K562 (cell line): ENCODE measurements at regions not wholly inside any gene's neighbourhood (a gene's known extent, or its start where the extent isn't known, plus 50 kb on each side); places are given as distances from the start of the nearest gene placed in this dataset.
"Not testable (repeated sequence)": the region's sequence is repeated elsewhere in the genome, so short reads cannot be mapped to it uniquely, and the experiment has no call there.

Experiments
- ATAC-seq: fragments of 200-7000 bp; cut with Tn5 transposase; 3 replicates; pipeline ENCODE4 v1.9.1; 2020; ENCODE audit warnings: moderate library complexity
- BruUV-seq: library from RNA; stranded (reverse); fragments of 400-500 nt; replicated peaks from 2 replicates; lab custom pipeline; 2021; lab: Mats Ljungman, UMichigan
- CTCF ChIA-PET: fragments of 300-600 bp; formaldehyde crosslinking; extraction: SDS; loops from one replicate; lab custom pipeline; 2021; ENCODE audit warnings: low intra/inter-chr PET ratio; lab: Yijun Ruan, JAX
- POLR2A ChIA-PET: fragments of 300-600, 350-650 bp; sonication (Branson Sonifier 250); formaldehyde crosslinking; extraction: SDS; loops from one replicate; lab custom pipeline; 2021; ENCODE audit warnings: antibody characterized with exemption, inconsistent platforms; lab: Yijun Ruan, JAX
- DNase-seq, 4 experiments: peaks; one replicate each; pipeline versions ENCODE4 v3.0.0 to v3.0.0-alpha.2; 2011 to 2018; ENCODE audit warnings: low spot score in 3 of 4, mixed read lengths in 3 of 4; ENCODE audit errors: extremely low read depth in 1 of 4
- FAIRE-seq: peaks from 2 replicates; lab custom pipeline; 2011; peaks lifted over from hg19 to GRCh38; lab: Jason Lieb, UNC
- H2AFZ ChIP-seq: 2 replicates; pipeline ENCODE4 v1.6.0; 2011; ENCODE audit warnings: low read depth, low read length, control low read depth, inconsistent platforms
- H3K27ac ChIP-seq: fragments of 200-600 bp; 3 replicates; pipeline ENCODE4 v1.8.0; 2011; ENCODE audit warnings: low read depth, mild to moderate bottlenecking, control low read depth, inconsistent platforms, low read length, moderate library complexity, mixed read lengths; ENCODE audit errors: extremely low read depth
- H3K27me3 ChIP-seq, 2 experiments: fragments of 300-600 bp in 1 of 2; 2 replicates in 1 of 2; 3 replicates in 1 of 2; pipeline versions ENCODE4 v1.6.0 to v1.8.0; 2011; ENCODE audit warnings: inconsistent platforms in 2 of 2, low read length in 2 of 2, mild to moderate bottlenecking in 1 of 2, mixed read lengths in 1 of 2, moderate library complexity in 1 of 2; ENCODE audit not compliant: control insufficient read depth in 2 of 2, insufficient read depth in 2 of 2
- H3K36me3 ChIP-seq: fragments of 300-600 bp; 3 replicates; pipeline ENCODE4 v1.8.0; 2011; ENCODE audit warnings: mild to moderate bottlenecking, low read length, inconsistent platforms; ENCODE audit not compliant: control insufficient read depth, insufficient read depth
- H3K4me1 ChIP-seq, 2 experiments: fragments of 200-600 bp in 1 of 2; replicated peaks in 1 of 2; 2 replicates in 1 of 2; 3 replicates in 1 of 2; pipeline versions ENCODE4 v1.5.1 to v1.8.0; 2011; ENCODE audit warnings: inconsistent platforms in 2 of 2, low read length in 2 of 2, mild to moderate bottlenecking in 1 of 2, mixed read lengths in 1 of 2, moderate library complexity in 1 of 2; ENCODE audit not compliant: control insufficient read depth in 2 of 2, insufficient read depth in 2 of 2
- H3K4me2 ChIP-seq: 2 replicates; pipeline ENCODE4 v1.6.1; 2011; ENCODE audit warnings: low read length, control low read depth, inconsistent platforms, mixed read lengths; ENCODE audit not compliant: insufficient read depth
- H3K4me3 ChIP-seq: fragments of 200-600 bp; sonication (generic), shearing (Covaris generic); 2 replicates; pipeline ENCODE4 v1.5.1; 2016; ENCODE audit warnings: control low read depth, inconsistent platforms
- H3K79me2 ChIP-seq: fragments of 200-600 bp; 3 replicates; pipeline ENCODE4 v1.8.0; 2011; ENCODE audit warnings: low read length, inconsistent platforms; ENCODE audit not compliant: control insufficient read depth, insufficient read depth
- H3K9ac ChIP-seq, 2 experiments: 2 replicates each; pipeline versions ENCODE4 v1.6.0 to v1.6.1; 2011; ENCODE audit warnings: low read depth in 2 of 2, low read length in 2 of 2, control low read depth in 1 of 2, inconsistent platforms in 1 of 2, mild to moderate bottlenecking in 1 of 2, mixed read lengths in 1 of 2; ENCODE audit not compliant: insufficient read depth in 1 of 2
- H3K9me1 ChIP-seq: one replicate; pipeline ENCODE4 v1.6.0; 2011; ENCODE audit warnings: inconsistent platforms, mild to moderate bottlenecking, low read length, moderate library complexity; ENCODE audit not compliant: control insufficient read depth, insufficient read depth
- H3K9me3 ChIP-seq: replicated peaks from 2 replicates; pipeline ENCODE4 v1.5.1; 2011; ENCODE audit warnings: low read depth, low read length, inconsistent platforms; ENCODE audit not compliant: control insufficient read depth, insufficient read depth
- H4K20me1 ChIP-seq: replicated peaks from 2 replicates; pipeline ENCODE4 v1.6.1; 2011; ENCODE audit warnings: low read length, inconsistent platforms, mixed read lengths; ENCODE audit not compliant: control insufficient read depth, insufficient read depth
- DPF2 ChIP-seq: fragments of 450-650 bp; IDR thresholded peaks from 2 replicates; pipeline ENCODE4 v1.6.1; 2016
- EHMT2 ChIP-seq: fragments of 450-650 bp; IDR thresholded peaks from 2 replicates; pipeline ENCODE4 v1.6.1; 2018; ENCODE audit warnings: antibody characterized with exemption
- EP400 ChIP-seq: fragments of 450-650 bp; IDR thresholded peaks from 2 replicates; pipeline ENCODE4 v1.6.1; 2017; ENCODE audit warnings: antibody characterized with exemption, mild to moderate bottlenecking, moderate library complexity
- MLLT1 ChIP-seq, 2 experiments: fragments of 450-650 bp; IDR thresholded peaks; 2 replicates each; pipeline ENCODE4 v1.6.1; 2016
- NFRKB ChIP-seq: fragments of 450-650 bp; IDR thresholded peaks from 2 replicates; pipeline ENCODE4 v1.6.1; 2016; ENCODE audit warnings: low read depth
- SMARCE1 ChIP-seq: fragments of 450-650 bp; IDR thresholded peaks from 2 replicates; pipeline ENCODE4 v1.7.1; 2016; ENCODE audit warnings: mild to moderate bottlenecking
- WGBS: fragments of 100-300 bp; shearing (Covaris generic); methylation state at CpG from one replicate; pipeline ENCODE4 v1.1.6; 2016; ENCODE audit warnings: low coverage, mixed read lengths; ENCODE audit not compliant: insufficient coverage; ENCODE audit errors: missing lambda C conversion rate; 5-methylcytosine and 5-hydroxymethylcytosine counted together
- in situ Hi-C: fragments of 300-500 bp; cut with MboI; formaldehyde crosslinking; loops from 4 replicates; pipeline ENCODE4 v1.15.0; 2018; ENCODE audit warnings: inconsistent platforms, mixed read lengths
- intact Hi-C: fragments of 100-400 bp; cut with micrococcal nuclease; formaldehyde crosslinking; loops from 2 replicates; pipeline ENCODE4 v1.14.2; 2022

GRCh38 chr9:73976424-73976823 lies 520.7 kb upstream of the RORB start:
- 0% methylated on average over 2 of the region's 3 CpGs for WGBS
- H3K4me1 ChIP-seq, CTCF ChIA-PET, H4K20me1 ChIP-seq, H3K9me1 ChIP-seq, H3K36me3 ChIP-seq, H3K9me3 ChIP-seq, H3K27me3 ChIP-seq, BruUV-seq, in situ Hi-C loops: not testable (repeated sequence)
- H3K27ac ChIP-seq: peak overlapping the region; percentile 68
- H3K4me2 ChIP-seq: peak overlapping the region; percentile 66
- H3K79me2 ChIP-seq: peaks cover 75% of the 10 kb centered on the region
- peak; percentile 55 for ATAC-seq
- intact Hi-C loops: loop anchor here (5.0 kb wide), 1 partner anchor 824 kb away; the partner anchor contains the start of gene ANXA1
- peak; percentile 23 for FAIRE-seq
- peak; percentile 65 to 80; a peak in 3 of 4 replicates for TF ChIP-seq MLLT1 (IDR thresholded peaks at IDR 0.05)
- peak; percentile 47; the same call in 1 of the 2 replicates for TF ChIP-seq NFRKB
- TF ChIP-seq DPF2: peak; percentile 13; the same call in 1 of the 2 replicates
- TF ChIP-seq EP400: 0 out of 2 replicates have a peak, but pooled peaks have one; percentile 26
- TF ChIP-seq EHMT2: 0 out of 2 replicates have a peak, but pooled peaks have one; percentile 27
- TF ChIP-seq SMARCE1: 0 out of 2 replicates have a peak, but pooled peaks have one; percentile 19
- H2AFZ ChIP-seq: peak overlapping the region; percentile 39
- DNase-seq: peak in 1 of 4 experiments; percentile 50
- POLR2A ChIA-PET: interaction anchor here (0.6 to 0.7 kb wide), 2 partner anchors 35 to 224 kb away, joined by 3 read pairs; no protein-coding TSS in a partner anchor
- H3K9ac ChIP-seq: peak overlapping the region; percentile 75 to 87; a peak in 3 of 4 replicates
- peak overlapping the region; percentile 32 for H3K4me3 ChIP-seq
